ENCODE measurements at regions not wholly inside any gene's neighbourhood (a gene's known extent, or its start where the extent isn't known, plus 50 kb on each side); places are given as distances from the start of the nearest gene placed in this dataset.

GRCh38 chr3:83302091-83302490 is 1540.6 kb upstream of the GBE1 start:
- H3K4me2 ChIP-seq, result no peak overlapping the region
- TF ChIP-seq CTCF (IDR thresholded peaks at IDR 0.05; ENCODE audit: poor library complexity) (no peak), EZH2 (IDR thresholded peaks at IDR 0.05; ENCODE audit: borderline replicate concordance) (no peak), EZH2phosphoT487 (IDR thresholded peaks at IDR 0.05; ENCODE audit: low read depth, severe bottlenecking, unreplicated experiment) (no peak)
- no peaks in the 10 kb centered on the region for H3K27me3 ChIP-seq
- H2AFZ ChIP-seq, result no peak overlapping the region
- no peak overlapping the region for H3K27ac ChIP-seq
- H3K4me3 ChIP-seq, result no peak overlapping the region
- no peaks in the 10 kb centered on the region for H3K79me2 ChIP-seq
- H3K4me1 ChIP-seq (ENCODE audit: insufficient read depth), result no peaks in the 10 kb centered on the region
- no peak for DNase-seq (ENCODE audit: low spot score)
- no peaks in the 10 kb centered on the region for H3K9me3 ChIP-seq (ENCODE audit: low read depth)
- H3K36me3 ChIP-seq (replicated peaks; ENCODE audit: insufficient read depth, low read depth), result no peaks in the 10 kb centered on the region
- H4K20me1 ChIP-seq (ENCODE audit: insufficient read depth, poor library complexity, severe bottlenecking), result no peaks in the 10 kb centered on the region
- no peaks in the 10 kb centered on the region for H3K9me2 ChIP-seq (replicated peaks; ENCODE audit: insufficient read depth)

- no peak overlapping the region for H2AFZ ChIP-seq
- 84% methylated on average over 3 of the region's 3 CpGs for WGBS (ENCODE audit: low lambda C conversion rate, missing lambda C conversion rate)
Observed at GRCh38 chr3:83317605-83318004, 1556.2 kb upstream of the GBE1 start.

GRCh38 chr3:83320726-83321125 is 1559.3 kb upstream of the GBE1 start:
- Histone ChIP-seq H4K20me1 (ENCODE audit: insufficient read depth, poor library complexity, severe bottlenecking) (no peaks in the 10 kb centered on the region), H3K27ac (no peak overlapping the region), H3K9me2 (replicated peaks; ENCODE audit: insufficient read depth) (no peaks in the 10 kb centered on the region), H3K4me2 (no peak overlapping the region), H2AFZ (no peak overlapping the region), H3K4me1 (ENCODE audit: insufficient read depth) (no peaks in the 10 kb centered on the region), H3K36me3 (replicated peaks; ENCODE audit: insufficient read depth, low read depth) (no peaks in the 10 kb centered on the region), H3K4me3 (no peak overlapping the region), H3K9me3 (ENCODE audit: low read depth) (no peaks in the 10 kb centered on the region), H3K79me2 (no peaks in the 10 kb centered on the region), H3K27me3 (no peaks in the 10 kb centered on the region)
- no peak for DNase-seq (ENCODE audit: low spot score)
- TF ChIP-seq CTCF (IDR thresholded peaks at IDR 0.05; ENCODE audit: poor library complexity) (no peak), EZH2 (IDR thresholded peaks at IDR 0.05; ENCODE audit: borderline replicate concordance) (no peak), EZH2phosphoT487 (IDR thresholded peaks at IDR 0.05; ENCODE audit: low read depth, severe bottlenecking, unreplicated experiment) (no peak)

More at GRCh38 chr3:83317605-83318004, 1556.2 kb upstream of the GBE1 start:
- no peaks in the 10 kb centered on the region for H3K36me3 ChIP-seq (replicated peaks; ENCODE audit: insufficient read depth, low read depth)
- no peak overlapping the region for H3K27ac ChIP-seq
- H3K27me3 ChIP-seq, result no peaks in the 10 kb centered on the region
- no peak for DNase-seq (ENCODE audit: low spot score)
- TF ChIP-seq EZH2 (IDR thresholded peaks at IDR 0.05; ENCODE audit: borderline replicate concordance) (no peak), EZH2phosphoT487 (IDR thresholded peaks at IDR 0.05; ENCODE audit: low read depth, severe bottlenecking, unreplicated experiment) (no peak), CTCF (IDR thresholded peaks at IDR 0.05; ENCODE audit: poor library complexity) (no peak)
- no peaks in the 10 kb centered on the region for H4K20me1 ChIP-seq (ENCODE audit: insufficient read depth, poor library complexity, severe bottlenecking)
- H3K4me1 ChIP-seq (ENCODE audit: insufficient read depth), result no peaks in the 10 kb centered on the region
- H3K9me2 ChIP-seq (replicated peaks; ENCODE audit: insufficient read depth), result no peaks in the 10 kb centered on the region
- H3K79me2 ChIP-seq, result no peaks in the 10 kb centered on the region
- H3K9me3 ChIP-seq (ENCODE audit: low read depth), result no peaks in the 10 kb centered on the region
- no peak overlapping the region for H3K4me3 ChIP-seq
- no peak overlapping the region for H3K4me2 ChIP-seq

- TF ChIP-seq EZH2 (IDR thresholded peaks at IDR 0.05; ENCODE audit: borderline replicate concordance), result no peak
- no peak for TF ChIP-seq CTCF (IDR thresholded peaks at IDR 0.05; ENCODE audit: poor library complexity)
- no peak for TF ChIP-seq EZH2phosphoT487 (IDR thresholded peaks at IDR 0.05; ENCODE audit: low read depth, severe bottlenecking, unreplicated experiment)
- no peaks in the 10 kb centered on the region for H3K36me3 ChIP-seq (replicated peaks; ENCODE audit: insufficient read depth, low read depth)
- no peak for DNase-seq (ENCODE audit: low spot score)
- H3K4me2 ChIP-seq, result no peak overlapping the region
- no peak overlapping the region for H2AFZ ChIP-seq
- H4K20me1 ChIP-seq (ENCODE audit: insufficient read depth, poor library complexity, severe bottlenecking), result no peaks in the 10 kb centered on the region
- H3K4me1 ChIP-seq (ENCODE audit: insufficient read depth), result no peaks in the 10 kb centered on the region
- no peak overlapping the region for H3K4me3 ChIP-seq
- no peaks in the 10 kb centered on the region for H3K9me2 ChIP-seq (replicated peaks; ENCODE audit: insufficient read depth)
- no peaks in the 10 kb centered on the region for H3K79me2 ChIP-seq
- H3K27me3 ChIP-seq, result no peaks in the 10 kb centered on the region
- 88% methylated on average over 1 of the region's 1 CpG for WGBS (ENCODE audit: low lambda C conversion rate, missing lambda C conversion rate)
- no peak overlapping the region for H3K27ac ChIP-seq
- no peaks in the 10 kb centered on the region for H3K9me3 ChIP-seq (ENCODE audit: low read depth)
Observed at GRCh38 chr3:83321457-83321856, 1560.0 kb upstream of the GBE1 start.

Data from hepatocyte (in vitro differentiated cells).